ENCODE measurements at regions not wholly inside any gene's neighbourhood (a gene's known extent, or its start where the extent isn't known, plus 50 kb on each side); places are given as distances from the start of the nearest gene placed in this dataset.

DNA sequence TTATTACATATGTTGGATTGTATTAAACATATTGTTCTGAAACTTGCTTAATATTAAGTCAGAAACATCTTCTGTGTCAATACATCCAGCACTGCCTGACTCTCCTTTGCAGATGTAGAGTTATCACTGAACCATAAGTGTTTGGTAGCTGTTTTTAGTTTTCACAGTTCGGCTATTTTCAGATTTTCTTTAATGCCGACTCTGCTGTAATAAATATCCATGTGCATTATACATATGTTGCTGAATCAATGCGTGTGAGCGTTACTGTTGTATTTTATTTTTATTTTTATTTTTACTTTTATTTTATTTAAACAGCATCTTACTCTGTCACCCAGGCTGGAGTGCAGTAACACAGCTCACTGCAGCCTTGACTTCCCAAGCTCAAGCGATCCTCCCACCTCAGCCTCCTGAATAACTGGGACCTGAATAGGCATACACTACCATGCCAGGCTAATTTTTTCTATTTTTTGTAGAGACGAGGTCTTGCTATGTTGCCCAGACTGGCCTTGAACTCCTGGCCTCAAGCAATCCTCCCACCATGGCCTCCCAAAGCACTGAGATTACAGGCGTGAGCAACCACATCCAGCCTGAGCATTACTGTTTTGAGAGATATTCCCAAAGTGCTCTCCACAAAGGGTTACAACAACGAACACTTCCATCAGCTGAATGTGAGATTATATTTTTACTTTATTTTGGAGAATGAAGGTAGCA is 50.7 kb upstream of the NOCT start:
- Histone ChIP-seq H3K36me3 (no peaks in the 10 kb centered on the region), H3K4me1 (no peaks in the 10 kb centered on the region), H3K4me3 (no peak overlapping the region), H3K27me3 (ENCODE audit: low read depth) (no peaks in the 10 kb centered on the region), H3K9me3 (no peaks in the 10 kb centered on the region), H3K27ac (no peak overlapping the region)
- TF ChIP-seq, protein P1, sequence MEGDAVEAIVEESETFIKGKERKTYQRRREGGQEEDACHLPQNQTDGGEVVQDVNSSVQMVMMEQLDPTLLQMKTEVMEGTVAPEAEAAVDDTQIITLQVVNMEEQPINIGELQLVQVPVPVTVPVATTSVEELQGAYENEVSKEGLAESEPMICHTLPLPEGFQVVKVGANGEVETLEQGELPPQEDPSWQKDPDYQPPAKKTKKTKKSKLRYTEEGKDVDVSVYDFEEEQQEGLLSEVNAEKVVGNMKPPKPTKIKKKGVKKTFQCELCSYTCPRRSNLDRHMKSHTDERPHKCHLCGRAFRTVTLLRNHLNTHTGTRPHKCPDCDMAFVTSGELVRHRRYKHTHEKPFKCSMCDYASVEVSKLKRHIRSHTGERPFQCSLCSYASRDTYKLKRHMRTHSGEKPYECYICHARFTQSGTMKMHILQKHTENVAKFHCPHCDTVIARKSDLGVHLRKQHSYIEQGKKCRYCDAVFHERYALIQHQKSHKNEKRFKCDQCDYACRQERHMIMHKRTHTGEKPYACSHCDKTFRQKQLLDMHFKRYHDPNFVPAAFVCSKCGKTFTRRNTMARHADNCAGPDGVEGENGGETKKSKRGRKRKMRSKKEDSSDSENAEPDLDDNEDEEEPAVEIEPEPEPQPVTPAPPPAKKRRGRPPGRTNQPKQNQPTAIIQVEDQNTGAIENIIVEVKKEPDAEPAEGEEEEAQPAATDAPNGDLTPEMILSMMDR (IDR thresholded peaks at IDR 0.05), result no peak
- DNase-seq (no peak), ATAC-seq (no peak)
- intact Hi-C loops (cut with DNase I), result no loop called here

DNA sequence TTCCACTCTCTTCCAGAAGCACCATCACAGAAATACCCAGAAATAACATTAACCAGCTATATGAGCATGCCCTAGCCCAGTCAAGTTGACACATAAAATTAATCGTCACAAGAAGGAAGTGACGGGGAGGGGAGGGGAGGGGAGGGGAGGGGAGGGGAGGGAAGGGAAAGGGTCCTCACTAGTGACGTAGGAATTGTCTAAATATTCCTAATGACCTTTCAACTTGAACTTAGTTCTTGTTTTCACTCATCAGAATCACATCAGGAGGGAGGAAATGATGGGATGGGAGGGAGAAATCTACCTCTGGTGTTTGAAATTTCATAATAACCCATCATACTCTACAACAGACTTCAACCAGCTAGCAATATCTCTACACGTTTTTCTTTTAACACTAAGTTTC is 52.2 kb upstream of the NOCT start:
- intact Hi-C loops (cut with DNase I), result no loop called here
- no peak overlapping the region for H3K27ac ChIP-seq
- H3K4me1 ChIP-seq, result peaks cover 8% of the 10 kb centered on the region
- ATAC-seq, result no peak
- no peak for DNase-seq
- H3K9me3 ChIP-seq, result no peaks in the 10 kb centered on the region
- no peaks in the 10 kb centered on the region for H3K27me3 ChIP-seq (ENCODE audit: low read depth)
- H3K36me3 ChIP-seq, result no peaks in the 10 kb centered on the region
- TF ChIP-seq, protein P1 (IDR thresholded peaks at IDR 0.05), result no peak
- no peak overlapping the region for H3K4me3 ChIP-seq

DNA sequence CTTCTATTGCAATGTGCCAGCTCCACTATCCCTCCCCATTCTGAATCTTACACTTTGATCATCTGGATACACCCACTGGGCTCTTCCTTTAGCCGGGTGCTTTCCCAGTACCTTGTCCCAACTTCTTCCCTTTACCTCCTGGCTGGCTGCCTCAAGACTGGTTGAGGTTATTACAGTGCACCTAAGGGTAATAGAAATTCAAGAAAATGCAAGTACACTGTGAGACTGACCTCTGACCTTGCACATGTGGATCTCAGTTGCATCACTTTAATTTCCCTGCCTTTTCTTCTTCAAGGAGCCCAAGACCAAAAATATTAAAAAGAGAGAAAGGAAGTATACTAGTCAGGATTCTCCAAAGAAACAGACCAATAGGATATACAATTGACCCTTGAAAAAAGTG is 53.9 kb upstream of the NOCT start:
- H3K27me3 ChIP-seq (ENCODE audit: low read depth), result no peaks in the 10 kb centered on the region
- H3K4me1 ChIP-seq, result peaks cover 8% of the 10 kb centered on the region
- DNase-seq (no peak), ATAC-seq (no peak)
- H3K36me3 ChIP-seq, result no peaks in the 10 kb centered on the region
- no peaks in the 10 kb centered on the region for H3K9me3 ChIP-seq
- H3K4me3 ChIP-seq, result no peak overlapping the region
- no peak overlapping the region for H3K27ac ChIP-seq
- intact Hi-C loops (cut with DNase I), result no loop called here
- TF ChIP-seq, protein P1 (IDR thresholded peaks at IDR 0.05), result no peak

DNA sequence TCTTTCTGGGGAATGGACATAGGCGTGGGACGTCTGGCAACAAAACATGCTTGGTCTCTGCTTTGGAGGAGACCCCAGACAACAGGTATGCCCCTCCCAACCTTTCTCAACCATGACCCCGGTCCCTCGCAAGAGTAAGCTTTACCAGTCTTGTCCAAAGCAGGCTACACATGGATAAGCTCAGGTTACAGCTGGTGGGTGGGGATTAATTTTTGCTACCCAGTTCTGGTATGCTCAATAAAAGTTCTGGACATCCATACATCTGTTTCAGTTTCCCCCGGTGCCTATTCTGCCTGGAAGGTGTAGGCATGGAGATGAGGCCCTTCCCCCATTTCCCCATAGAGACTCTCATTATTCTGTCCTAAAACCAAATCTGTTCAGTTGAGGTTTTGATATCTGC is 54.5 kb upstream of the NOCT start:
- H3K27me3 ChIP-seq (ENCODE audit: low read depth), result no peaks in the 10 kb centered on the region
- ATAC-seq (no peak), DNase-seq (no peak)
- no peak overlapping the region for H3K4me3 ChIP-seq
- intact Hi-C loops (cut with DNase I), result no loop called here
- TF ChIP-seq, protein P1 (IDR thresholded peaks at IDR 0.05), result no peak
- H3K27ac ChIP-seq, result no peak overlapping the region
- peaks cover 8% of the 10 kb centered on the region for H3K4me1 ChIP-seq
- no peaks in the 10 kb centered on the region for H3K36me3 ChIP-seq
- no peaks in the 10 kb centered on the region for H3K9me3 ChIP-seq

- DNase-seq (no peak), ATAC-seq (no peak)
- H3K9me3 ChIP-seq, result no peaks in the 10 kb centered on the region
- H3K27ac ChIP-seq, result no peak overlapping the region
- no peaks in the 10 kb centered on the region for H3K27me3 ChIP-seq (ENCODE audit: low read depth)
- intact Hi-C loops (cut with DNase I), result no loop called here
- TF ChIP-seq, protein P1 (IDR thresholded peaks at IDR 0.05), result no peak
- H3K4me1 ChIP-seq, result peaks cover 8% of the 10 kb centered on the region
- no peak overlapping the region for H3K4me3 ChIP-seq
- H3K36me3 ChIP-seq, result no peaks in the 10 kb centered on the region
Observed at GRCh38 chr4:138960175-138960710, 55.3 kb upstream of the NOCT start.

Data from lower lobe of right lung (tissue), 2 donors.